NCI-H524 (cell line): ENCODE measurements at regions not wholly inside any gene's neighbourhood (a gene's known extent, or its start where the extent isn't known, plus 50 kb on each side); places are given as distances from the start of the nearest gene placed in this dataset.

Experiments used
- DNase-seq, 2 experiments: peaks; one replicate each; lab custom pipeline; 2025; lab: John Stamatoyannopoulos, UW

DNA sequence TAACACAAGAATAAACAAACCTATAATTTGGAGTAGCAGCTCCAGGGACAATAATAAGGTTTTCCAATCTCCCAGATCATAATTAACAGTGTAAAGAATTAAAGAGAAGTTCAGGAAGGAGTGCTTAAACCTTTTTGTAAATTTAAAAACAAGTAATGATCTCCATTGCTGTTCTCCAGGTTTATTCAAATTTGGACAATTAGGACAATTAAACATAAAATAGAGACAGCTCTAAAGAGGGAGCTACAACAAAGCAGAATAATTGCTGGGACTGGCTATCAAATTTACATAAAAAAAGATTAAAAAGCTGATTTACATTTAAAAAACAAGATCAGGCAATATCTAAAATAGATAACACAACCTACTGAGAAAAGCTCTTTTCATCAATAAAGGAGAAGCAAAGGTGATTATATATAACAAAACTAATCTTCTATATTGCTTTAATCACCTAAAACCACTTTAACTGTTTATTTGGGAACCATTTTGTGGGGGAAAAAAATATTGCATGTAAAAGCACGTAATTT is 80.1 kb upstream of the CREB1 start:
- DNase-seq: no peak

DNA sequence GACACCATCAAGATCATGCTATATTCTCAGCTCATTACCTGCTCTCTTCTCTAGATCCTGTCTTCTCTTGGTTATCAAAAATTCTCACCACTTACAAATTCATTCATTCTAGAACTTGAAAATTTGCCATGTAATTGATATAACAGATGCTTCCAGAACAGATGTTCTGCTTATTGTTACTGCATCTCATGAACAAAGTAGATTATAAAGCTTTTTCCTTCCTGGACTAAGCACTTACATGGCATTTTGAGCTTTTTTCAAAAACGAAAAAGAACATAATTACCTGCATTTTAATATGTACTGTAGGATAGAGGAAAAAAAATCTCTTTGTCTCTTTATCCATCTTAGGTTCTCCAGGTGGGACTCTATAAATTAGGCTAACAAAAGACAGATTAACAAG is 79.6 kb upstream of the CREB1 start:
- DNase-seq: peak; percentile 47 to 68

DNA sequence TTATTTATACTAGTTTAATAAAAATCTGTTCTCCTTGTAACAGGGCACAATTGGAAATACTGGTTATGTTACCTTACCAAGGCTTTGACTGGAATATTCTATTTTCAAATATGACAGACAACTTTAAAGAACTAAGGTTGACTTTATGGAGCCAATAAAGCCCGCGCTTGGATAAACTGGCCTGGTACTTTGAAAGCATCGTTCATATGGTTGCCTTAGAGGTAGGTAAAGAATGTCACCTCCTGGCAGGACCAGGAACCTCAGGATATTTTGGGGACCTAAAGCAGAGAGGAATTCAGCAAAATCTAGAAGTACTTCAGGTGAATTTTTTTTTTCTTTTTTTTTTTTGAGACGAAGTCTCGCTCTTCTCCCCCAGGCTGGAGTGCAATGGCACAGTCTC is 71.2 kb upstream of the CREB1 start:
- peak in 1 of 2 experiments; percentile 9 for DNase-seq

DNA sequence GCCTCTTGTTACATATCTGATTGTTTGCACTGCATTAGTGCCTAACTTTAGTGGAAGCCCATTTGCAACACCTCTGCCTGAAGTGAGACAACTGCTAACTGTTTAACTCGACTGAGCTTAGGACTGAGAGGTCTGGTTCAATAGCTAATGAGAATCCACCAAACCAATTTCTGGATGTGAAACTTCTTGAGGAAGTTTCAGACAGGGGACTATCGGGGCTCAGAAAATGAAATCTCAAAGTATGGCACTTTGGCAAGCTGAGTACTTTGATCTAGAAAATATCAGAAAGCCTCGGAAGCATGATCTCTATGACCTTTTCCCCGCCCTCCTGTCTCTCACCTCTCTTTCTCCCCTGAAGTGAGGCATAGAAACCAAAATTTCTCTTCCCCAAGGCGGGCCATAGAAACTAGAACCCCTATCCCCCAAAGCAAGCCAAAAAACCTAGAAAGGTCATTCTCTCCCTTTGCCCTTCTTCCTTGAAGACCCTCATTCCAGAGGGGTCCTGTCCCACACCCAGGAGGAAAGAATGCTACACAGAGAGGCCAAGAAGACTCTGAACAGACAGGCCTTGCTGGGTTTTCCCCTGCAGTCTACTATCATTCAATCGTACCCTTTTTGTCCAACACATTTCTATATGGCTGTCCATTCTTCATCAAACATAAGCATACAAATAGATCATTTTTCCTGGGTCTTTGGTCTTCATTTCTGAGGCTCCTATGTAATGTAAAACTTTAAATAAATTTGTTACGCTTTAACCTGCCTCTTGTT is 69.6 kb upstream of the CREB1 start:
- DNase-seq: no peak

DNA sequence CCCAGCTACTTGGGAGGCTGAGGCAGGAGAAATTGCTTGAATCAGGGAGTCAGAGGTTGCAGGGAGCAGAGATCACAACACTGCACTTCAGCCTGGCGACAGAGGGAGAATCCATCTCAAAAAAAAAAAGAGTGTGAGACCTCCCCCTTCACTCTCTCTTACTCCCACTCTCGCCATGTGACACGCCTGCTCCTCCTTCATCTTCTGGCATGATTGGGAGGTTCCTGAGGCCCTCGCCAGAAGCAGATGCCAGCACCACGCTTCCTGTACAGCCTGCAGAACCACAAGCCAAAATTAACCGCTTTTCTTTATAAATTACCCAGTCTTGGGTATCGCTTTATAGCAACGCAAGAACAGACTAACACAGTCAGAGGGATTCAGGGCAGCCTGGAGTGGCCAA is 66.3 kb upstream of the CREB1 start:
- DNase-seq: no peak

DNA sequence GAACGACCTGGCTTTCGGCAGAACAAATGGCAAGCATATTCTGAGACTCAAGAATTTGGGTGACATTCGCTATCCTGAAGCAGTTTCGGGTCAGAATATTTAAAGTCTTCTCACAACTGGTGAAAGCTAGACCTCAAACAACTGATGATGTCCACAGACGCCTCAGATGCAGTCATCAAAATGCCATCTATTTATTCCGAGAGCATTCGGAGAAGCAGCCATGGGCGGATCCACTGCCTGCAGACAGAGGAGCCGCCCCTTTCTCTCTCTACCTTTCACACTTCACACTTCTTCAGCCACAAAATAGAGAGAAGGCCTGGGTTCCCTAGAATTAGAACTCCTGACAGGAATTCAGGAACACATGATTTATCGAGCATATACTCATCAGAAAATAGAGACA is 65.8 kb upstream of the CREB1 start:
- DNase-seq: no peak

DNA sequence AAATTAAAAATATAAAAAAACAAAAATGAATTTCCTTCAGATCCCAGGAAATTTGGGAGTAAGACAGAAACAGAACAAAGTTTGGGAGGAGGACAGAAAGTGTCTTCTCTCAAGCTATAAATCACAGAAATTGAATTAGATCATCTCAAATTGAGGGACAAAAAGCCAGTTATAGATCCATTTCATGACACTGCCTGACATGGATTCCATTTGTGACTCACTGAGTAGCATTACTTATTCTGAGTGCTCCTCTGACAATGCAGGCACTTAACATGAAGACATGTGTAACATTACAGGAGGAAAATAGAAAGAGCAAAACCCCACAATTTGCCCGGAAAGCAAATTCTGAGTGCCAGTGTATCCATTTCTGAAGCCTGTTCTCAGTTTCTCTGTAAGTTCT is 63.9 kb upstream of the CREB1 start:
- DNase-seq: no peak

DNA sequence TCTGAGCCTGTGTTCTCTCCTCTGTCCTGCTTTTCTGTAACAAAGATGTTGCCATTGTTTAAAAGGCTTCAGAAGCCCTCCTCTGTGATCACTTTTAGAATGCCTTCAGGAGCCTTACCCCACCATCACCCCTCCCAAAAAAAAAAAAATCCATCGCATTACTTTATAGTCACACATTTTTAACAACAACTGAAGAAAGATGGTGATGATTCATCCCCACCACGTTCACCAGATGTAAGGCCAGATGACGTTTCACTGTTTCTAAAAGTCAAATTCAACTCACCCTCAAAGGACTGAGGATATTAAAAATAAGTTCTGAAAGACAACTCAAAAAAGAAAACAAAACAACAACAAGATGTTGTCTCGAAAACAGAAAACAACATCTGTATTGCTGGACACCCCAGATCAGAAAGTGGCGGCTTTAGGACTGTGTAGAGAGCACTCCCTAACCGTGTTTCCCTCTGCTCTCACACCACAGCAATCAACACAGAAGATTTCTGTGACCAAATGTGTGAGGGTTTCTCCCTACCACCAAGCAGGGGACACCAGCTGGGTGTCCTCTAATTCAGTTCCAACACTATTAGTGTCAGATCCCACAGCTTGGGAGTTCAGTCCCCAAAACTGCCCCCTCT is 61.9 kb upstream of the CREB1 start:
- no peak for DNase-seq

DNA sequence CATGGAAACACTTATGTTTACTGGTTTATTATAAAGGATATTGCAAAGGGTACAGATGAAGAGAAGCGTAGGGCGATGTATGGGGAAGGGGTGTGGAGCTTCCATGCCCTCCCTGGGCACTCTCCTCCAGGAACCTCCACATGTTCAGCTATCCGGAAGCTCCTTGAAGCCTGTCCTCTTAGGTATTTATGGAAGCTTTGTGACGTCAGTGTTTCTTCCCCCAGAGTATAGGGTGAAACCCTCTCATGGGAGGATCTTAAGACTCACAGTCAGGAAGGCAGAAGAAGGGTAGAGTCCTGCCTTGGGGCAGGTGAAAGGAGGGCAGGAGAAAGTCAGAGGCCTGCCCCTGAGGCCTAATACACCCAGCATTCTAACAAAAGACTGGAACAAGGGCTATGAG is 61.3 kb upstream of the CREB1 start:
- DNase-seq: no peak

DNA sequence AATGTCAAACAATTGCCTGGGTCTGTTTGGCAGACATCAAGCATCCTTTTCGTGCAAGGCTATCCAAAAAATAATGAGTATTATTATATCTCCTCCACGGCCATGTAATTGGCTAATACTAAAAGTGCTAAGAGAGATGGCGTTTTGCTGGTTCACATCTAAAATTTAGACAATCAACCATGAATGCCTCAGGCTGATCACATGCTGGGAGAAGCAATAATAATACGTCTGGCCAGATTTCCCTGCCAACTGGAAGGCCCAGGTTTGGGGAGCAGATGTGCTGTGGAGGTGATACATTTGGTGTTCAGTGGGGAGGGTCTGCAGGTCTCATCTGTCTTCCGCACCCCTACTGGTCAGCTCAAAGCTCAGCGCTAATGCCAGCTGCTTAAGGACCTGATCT is 60.3 kb upstream of the CREB1 start:
- DNase-seq: peak; percentile 15 to 67

DNA sequence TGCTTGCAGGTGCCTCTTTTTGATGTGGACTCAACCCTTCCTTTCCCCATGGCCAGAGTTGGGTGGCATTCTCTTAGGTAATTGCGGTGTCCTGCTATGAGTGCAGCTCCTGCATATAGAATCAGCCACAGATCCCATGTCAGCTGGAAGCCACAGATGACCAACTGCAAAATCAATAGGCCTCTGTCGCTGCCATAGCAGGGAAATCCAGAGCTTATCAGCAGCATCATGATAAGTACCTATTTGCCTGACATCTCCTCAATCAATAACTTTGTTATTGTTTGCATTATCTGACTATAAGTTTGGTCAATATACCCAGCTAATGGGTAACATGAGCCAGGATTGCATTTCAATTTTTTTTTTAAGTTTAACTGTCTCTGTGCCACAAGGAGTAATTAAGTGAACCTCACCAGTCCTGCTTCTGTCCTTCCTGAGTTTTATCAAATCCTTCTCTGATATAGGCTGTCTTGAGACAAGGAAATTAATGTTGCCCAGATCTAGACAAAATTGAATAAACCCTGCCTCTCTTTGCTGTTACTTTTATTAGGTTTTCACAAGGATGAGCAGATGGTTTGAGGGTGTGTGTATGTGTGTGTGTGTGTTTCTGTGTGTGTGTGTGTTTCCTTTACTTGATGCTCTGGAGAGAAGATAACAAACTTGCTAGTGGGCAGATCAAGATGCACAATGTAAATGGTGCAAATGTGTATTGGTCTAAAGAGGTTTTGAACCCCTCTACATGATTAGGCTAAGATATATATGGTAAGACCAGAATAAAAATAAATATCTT is 59.6 kb upstream of the CREB1 start:
- DNase-seq: peak in 1 of 2 experiments; percentile 65

DNA sequence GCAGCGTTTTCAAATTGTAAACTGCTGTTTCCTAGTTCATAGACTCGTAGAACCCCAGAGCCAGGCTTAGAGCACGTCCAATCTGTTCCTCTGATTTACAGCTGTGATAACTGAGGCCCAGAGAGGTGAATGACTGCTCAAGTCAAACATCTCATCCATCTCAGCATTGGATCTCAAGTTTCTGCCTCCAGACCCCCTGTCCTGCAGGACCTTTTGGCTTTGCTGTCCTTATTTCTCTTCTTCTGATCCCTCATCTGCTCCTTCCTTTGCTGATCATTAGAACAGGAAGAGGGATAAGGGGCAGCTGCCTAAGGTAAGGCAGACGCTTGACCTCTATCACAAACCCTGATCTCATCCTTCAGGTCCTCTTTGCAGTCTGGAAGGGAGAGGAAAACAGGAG is 58.5 kb upstream of the CREB1 start:
- no peak for DNase-seq

DNA sequence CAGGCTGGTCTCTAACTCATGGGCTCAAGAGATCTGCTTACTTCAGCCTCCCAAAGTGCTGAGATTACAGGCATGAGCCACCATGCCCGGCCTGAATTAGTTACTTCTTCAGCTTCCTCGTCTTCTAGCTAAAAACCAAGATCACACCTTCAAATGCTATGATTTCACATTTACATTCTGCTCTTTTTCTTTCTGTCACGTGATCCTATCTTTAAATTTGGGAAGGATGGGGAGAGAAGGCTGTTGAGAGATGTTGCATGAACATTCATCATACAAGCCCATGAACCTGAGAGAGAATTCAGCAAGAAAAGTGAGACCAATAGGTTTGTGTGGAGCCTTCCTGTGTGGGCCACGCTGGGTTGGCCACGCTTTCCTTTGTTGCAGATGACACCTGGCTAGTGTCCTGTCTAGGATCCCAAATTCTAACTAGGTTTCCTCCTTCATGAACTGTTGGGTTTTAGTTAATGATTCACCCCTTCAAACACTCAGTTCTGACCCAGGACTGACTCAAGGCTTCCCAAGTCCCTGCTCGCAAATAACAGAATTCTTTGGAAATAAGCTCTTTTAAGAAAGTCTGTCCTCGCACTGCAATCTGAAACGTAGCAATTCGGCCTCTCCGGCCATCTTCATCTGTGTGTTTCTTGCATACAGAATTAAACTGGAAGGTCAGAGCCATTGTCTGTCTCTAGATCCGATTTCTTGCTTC is 57.3 kb upstream of the CREB1 start:
- no peak for DNase-seq

DNA sequence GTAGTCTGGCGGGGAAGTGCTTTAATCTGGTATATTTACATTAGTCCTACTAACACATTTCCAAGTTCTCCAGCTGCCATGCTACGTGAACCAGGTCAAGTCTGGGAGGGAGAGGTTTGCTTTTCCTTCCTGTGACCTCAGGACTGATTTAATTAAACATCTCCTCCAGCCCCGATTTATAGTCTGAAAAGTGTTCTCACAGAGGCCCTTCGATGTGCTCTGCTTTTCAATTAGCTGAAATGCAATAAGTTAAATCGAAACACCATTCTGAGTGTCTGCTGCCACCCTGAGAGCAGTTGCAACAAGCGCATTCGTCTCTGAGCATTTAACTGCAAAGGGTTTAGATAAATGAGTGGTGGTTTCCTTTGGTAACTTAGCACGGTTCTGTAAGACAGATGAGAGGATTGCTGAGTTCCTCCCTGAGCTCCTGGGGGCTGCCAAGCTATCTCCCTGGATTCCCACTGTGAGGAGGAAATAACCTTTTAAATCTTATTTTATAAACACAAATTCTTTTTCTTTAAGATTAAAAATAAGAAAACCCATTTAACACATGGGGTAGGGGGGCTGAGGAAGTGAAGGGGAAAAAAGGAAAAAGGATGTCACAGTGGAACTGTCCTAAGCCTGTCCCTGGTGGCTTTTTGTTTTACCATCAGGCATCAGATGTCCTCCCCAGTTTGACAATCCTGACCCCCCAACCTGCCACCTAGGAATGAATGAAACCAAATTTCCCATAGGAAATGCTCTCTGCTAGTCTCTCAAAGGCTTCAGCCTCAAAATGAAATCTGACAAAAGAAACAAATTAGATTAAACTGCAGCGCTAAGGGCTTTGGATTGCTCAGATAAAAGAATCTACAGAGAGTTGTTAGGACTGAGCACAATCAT is 56.5 kb upstream of the CREB1 start:
- DNase-seq: peak; percentile 27 to 79

DNA sequence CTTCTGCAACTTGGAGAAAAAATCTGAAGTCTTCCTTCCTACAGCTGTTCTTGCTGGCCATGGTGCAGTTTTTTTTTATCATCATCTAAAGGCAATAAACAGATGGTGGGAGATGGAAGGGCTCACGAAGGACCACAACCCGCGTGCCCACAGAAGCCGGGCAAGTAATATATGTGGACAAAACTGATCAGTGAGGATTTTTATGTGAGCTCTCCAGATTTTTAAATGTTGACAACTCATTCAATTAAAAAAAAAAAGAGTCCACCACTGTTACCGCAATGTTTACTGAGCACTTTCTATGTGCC is 55.9 kb upstream of the CREB1 start:
- DNase-seq: no peak

DNA sequence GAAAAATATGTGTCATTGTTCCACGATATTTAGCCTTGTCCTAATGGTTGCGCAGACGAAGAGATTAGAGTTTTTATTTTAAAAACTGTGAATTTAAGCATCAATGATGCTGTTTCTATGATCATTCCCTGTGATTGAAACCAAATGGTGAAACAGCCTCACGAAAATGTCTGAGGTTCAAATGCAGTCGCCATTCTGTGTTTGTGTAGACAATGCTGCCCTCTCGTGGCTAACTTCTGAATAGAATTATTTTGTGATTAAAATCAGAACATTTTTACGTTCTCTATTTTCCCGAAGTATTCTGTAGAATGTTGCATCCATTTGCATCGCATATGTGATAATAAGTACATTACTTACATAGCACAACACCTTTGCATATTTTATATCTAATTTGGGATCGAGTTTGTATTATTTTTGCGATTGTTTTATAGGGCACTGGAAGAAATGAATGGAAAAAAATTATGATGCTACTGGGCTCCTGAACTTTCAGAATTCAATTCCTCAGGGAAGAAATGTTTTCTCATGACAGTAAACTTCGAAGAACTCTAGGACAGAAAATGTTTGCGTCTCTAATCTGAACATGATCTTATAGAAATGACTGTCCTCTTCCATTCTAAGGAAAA is 54.8 kb upstream of the CREB1 start:
- peak in 1 of 2 experiments; percentile 48 for DNase-seq

DNA sequence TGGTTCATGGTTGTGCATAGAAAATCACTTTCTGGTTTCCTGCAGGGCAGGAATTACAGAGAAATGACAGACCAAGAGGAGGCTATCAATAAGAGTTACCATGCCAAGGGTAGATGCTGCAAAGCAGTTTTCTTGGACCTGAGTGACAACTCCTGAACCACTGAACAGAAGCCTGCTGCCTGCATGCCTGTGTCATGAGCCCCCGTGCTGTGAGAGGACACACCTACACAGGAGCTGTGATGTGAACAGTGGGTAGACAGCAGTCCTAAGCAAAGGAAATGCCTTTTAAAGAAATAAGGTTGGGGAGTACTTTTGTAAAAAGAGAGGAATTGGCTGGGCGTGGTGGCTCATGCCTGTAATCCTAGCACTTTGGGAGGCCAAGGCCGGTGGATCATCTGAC is 54.2 kb upstream of the CREB1 start:
- no peak for DNase-seq

DNA sequence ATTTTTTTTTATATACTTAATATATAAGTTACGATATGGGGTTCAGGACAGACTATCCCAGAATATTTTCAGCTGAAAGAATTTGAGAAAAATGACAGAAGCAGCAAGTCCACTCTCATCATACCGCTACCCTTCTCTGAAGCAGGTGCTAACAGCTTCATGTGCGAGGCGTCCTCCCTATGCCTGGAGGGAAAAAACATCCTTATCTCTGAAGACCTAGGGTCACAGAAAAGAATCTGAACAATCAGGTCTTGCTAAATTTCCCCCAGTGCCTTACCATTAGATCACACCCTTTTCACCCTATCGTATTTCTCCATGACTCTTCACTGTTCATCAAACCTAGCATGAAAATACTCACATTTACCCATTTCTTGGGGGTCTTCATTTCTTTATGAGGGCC is 51.9 kb upstream of the CREB1 start:
- no peak for DNase-seq

DNA sequence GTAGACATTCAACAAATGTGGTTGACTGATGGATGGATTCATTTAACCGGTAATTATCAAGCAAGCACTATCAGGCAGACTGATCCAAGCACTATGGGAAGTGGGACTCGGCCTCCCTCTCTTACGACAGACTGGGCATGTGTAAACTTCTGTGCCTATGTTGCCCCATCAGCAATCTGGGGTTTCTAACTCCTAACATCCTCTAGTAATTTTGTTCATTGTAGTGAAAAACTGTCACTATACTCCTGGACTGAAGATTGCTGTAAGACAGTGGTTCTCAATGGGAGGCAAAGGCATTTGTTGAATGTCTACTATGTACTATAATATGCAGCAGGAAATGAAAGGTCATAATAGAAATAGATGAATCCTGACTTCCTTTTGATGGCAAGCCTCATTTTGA is 51.2 kb upstream of the CREB1 start:
- no peak for DNase-seq

DNA sequence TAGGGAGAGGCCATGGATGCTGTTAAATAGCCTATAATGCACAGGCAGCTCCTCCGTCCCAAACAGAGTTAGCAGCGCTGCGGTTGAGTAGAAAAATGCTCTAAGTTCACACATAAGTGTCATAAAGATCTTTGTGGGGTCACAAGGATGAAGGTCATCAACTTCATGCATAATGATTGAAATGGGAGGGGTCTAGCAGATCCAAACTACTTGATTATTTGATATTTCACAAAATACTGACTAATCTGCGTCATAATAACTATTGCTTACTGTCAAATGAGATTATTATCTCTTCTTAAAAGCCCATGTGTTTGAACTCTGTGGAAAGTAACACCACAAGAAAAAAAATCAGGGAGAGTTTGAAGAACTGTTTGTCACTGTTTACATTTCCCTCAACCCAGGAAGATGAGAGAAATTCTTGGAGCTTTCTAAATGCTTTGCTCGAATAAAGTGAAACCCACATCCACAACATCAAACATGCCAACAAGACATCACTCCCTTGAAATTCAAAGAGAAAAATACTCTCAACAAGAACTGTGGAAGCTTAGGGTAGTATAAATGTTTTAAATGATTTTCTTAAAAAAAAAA is 50.5 kb upstream of the CREB1 start:
- no peak for DNase-seq
